H1 (cell line): ENCODE measurements at regions not wholly inside any gene's neighbourhood (a gene's known extent, or its start where the extent isn't known, plus 50 kb on each side); places are given as distances from the start of the nearest gene placed in this dataset.

ENCODE experiments used
- CTCF ChIA-PET: fragments of 300-600 bp; sonication (Branson Sonifier 250); formaldehyde crosslinking; loops from one replicate; lab custom pipeline; 2021; ENCODE audit not compliant: partially characterized antibody; lab: Charles Lee
- POLR2A ChIA-PET: fragments of 300-600 bp; sonication (Branson Sonifier 250); formaldehyde crosslinking; loops from one replicate; lab custom pipeline; 2021; ENCODE audit warnings: inconsistent platforms; ENCODE audit not compliant: partially characterized antibody; lab: Charles Lee
- DNase-seq, 2 experiments: peaks; one replicate each; pipeline versions ENCODE4 v3.0.0 to v3.0.0-alpha.2; 2010 to 2022; ENCODE audit warnings: low spot score in 2 of 2, low read depth in 1 of 2, mixed read lengths in 1 of 2
- FAIRE-seq: peaks from 2 replicates; lab custom pipeline; 2011; peaks lifted over from hg19 to GRCh38; lab: Jason Lieb, UNC
- H2AFZ ChIP-seq: 2 replicates; pipeline ENCODE4 v1.8.1; 2012; ENCODE audit warnings: low read length, inconsistent platforms
- H2AK5ac ChIP-seq: 2 replicates; pipeline ENCODE4 v1.6.1; 2013; ENCODE audit warnings: low read depth, low read length
- H2BK120ac ChIP-seq: replicated peaks from 2 replicates; pipeline ENCODE3; 2013; ENCODE audit warnings: low read depth, low read length, inconsistent platforms
- H2BK12ac ChIP-seq: 2 replicates; pipeline ENCODE4 v1.6.1; 2013; ENCODE audit warnings: low read depth, low read length
- H2BK15ac ChIP-seq: 2 replicates; pipeline ENCODE4 v1.6.1; 2013; ENCODE audit warnings: low read length
- H2BK20ac ChIP-seq: 2 replicates; pipeline ENCODE4 v1.6.1; 2013; ENCODE audit warnings: low read length
- H2BK5ac ChIP-seq: 2 replicates; pipeline ENCODE4 v1.6.1; 2013; ENCODE audit warnings: low read depth, low read length
- H3K14ac ChIP-seq: 2 replicates; pipeline ENCODE4 v1.6.1; 2013; ENCODE audit warnings: inconsistent platforms; ENCODE audit not compliant: insufficient read length
- H3K18ac ChIP-seq: 2 replicates; pipeline ENCODE4 v1.6.1; 2013; ENCODE audit warnings: low read length; ENCODE audit errors: extremely low read depth
- H3K23ac ChIP-seq: 2 replicates; pipeline ENCODE4 v1.6.1; 2013; ENCODE audit warnings: inconsistent platforms; ENCODE audit not compliant: insufficient read length
- H3K23me2 ChIP-seq: 2 replicates; pipeline ENCODE4 v1.6.1; 2013; ENCODE audit warnings: low read depth, low read length
- H3K27ac ChIP-seq: 2 replicates; pipeline ENCODE4 v1.6.1; 2011; ENCODE audit warnings: low read depth, low read length, inconsistent platforms
- H3K27me3 ChIP-seq, 4 experiments: replicated peaks in 1 of 4; 1 replicate in 1 of 4; 2 replicates in 3 of 4; pipeline versions ENCODE4 v1.6.1 to v1.8.1; 2011 to 2013; ENCODE audit warnings: low read length in 3 of 4, mild to moderate bottlenecking in 3 of 4, inconsistent platforms in 2 of 4, mixed read lengths in 2 of 4, moderate library complexity in 1 of 4; ENCODE audit not compliant: control insufficient read depth in 3 of 4, insufficient read depth in 3 of 4; ENCODE audit errors: extremely low read depth in 1 of 4
- H3K36me3 ChIP-seq, 4 experiments: 2 replicates each; pipeline versions ENCODE4 v1.6.1 to v1.8.1; 2011 to 2013; ENCODE audit warnings: mild to moderate bottlenecking in 4 of 4, low read length in 3 of 4, moderate library complexity in 2 of 4, control low read depth in 1 of 4, inconsistent platforms in 1 of 4; ENCODE audit not compliant: insufficient read depth in 4 of 4, control insufficient read depth in 2 of 4
- H3K4ac ChIP-seq: replicated peaks from 2 replicates; pipeline ENCODE3; 2013; ENCODE audit warnings: low read length, low read depth, mixed read lengths, inconsistent platforms; ENCODE audit not compliant: insufficient read length
- H3K4me1 ChIP-seq, 4 experiments: replicated peaks in 1 of 4; 1 replicate in 1 of 4; 2 replicates in 3 of 4; pipeline versions ENCODE4 v1.6.1 to v1.8.1; 2011 to 2013; ENCODE audit warnings: low read length in 3 of 4, inconsistent platforms in 2 of 4, mixed read lengths in 1 of 4; ENCODE audit not compliant: insufficient read depth in 4 of 4, control insufficient read depth in 3 of 4
- H3K4me2 ChIP-seq, 2 experiments: 2 replicates each; pipeline versions ENCODE4 v1.6.1 to v1.8.1; 2011 to 2013; ENCODE audit warnings: low read depth in 2 of 2, low read length in 2 of 2, control low read depth in 1 of 2, inconsistent platforms in 1 of 2, mild to moderate bottlenecking in 1 of 2; ENCODE audit not compliant: insufficient read depth in 1 of 2
- H3K4me3 ChIP-seq, 4 experiments: fragments of 200-600, 300-600 bp in 1 of 4; sonication (generic), shearing (Covaris generic), sonication (Bioruptor Twin) in 1 of 4; 2 replicates each; pipeline versions ENCODE4 v1.5.1 to v1.8.1; 2011 to 2016; ENCODE audit warnings: low read length in 4 of 4, low read depth in 3 of 4, control low read depth in 2 of 4, inconsistent platforms in 2 of 4, mild to moderate bottlenecking in 2 of 4, mixed read lengths in 1 of 4, moderate library complexity in 1 of 4; ENCODE audit not compliant: insufficient read depth in 2 of 4; ENCODE audit errors: extremely low read depth in 1 of 4
- H3K56ac ChIP-seq: replicated peaks from 2 replicates; pipeline ENCODE3; 2013; ENCODE audit warnings: low read depth, mild to moderate bottlenecking, mixed read lengths, low read length, inconsistent platforms; ENCODE audit not compliant: insufficient read length
- H3K79me1 ChIP-seq: 2 replicates; pipeline ENCODE4 v1.6.1; 2013; ENCODE audit warnings: low read depth, low read length, control low read depth
- H3K79me2 ChIP-seq, 2 experiments: 2 replicates each; pipeline versions ENCODE4 v1.6.1 to v1.8.1; 2012 to 2013; ENCODE audit warnings: low read length in 2 of 2, mild to moderate bottlenecking in 2 of 2, inconsistent platforms in 1 of 2; ENCODE audit not compliant: insufficient read depth in 2 of 2, control insufficient read depth in 1 of 2
- H3K9ac ChIP-seq, 4 experiments: replicated peaks in 1 of 4; 1 replicate in 1 of 4; 2 replicates in 3 of 4; pipeline versions ENCODE4 v1.6.1 to v1.8.1; 2011 to 2013; ENCODE audit warnings: low read depth in 3 of 4, low read length in 3 of 4, control low read depth in 2 of 4, mild to moderate bottlenecking in 2 of 4, moderate library complexity in 2 of 4, inconsistent platforms in 1 of 4; ENCODE audit errors: extremely low read depth in 1 of 4
- H3K9me3 ChIP-seq, 2 experiments: 2 replicates each; pipeline versions ENCODE4 v1.6.1 to v1.8.1; 2012 to 2013; ENCODE audit warnings: mild to moderate bottlenecking in 2 of 2, moderate library complexity in 2 of 2, control low read depth in 1 of 2, inconsistent platforms in 1 of 2, low read depth in 1 of 2, low read length in 1 of 2, mixed read lengths in 1 of 2; ENCODE audit not compliant: insufficient read depth in 2 of 2
- H4K20me1 ChIP-seq, 2 experiments: replicated peaks in 1 of 2; 2 replicates each; pipeline versions ENCODE3 to v1.8.1; 2011 to 2013; ENCODE audit warnings: inconsistent platforms in 2 of 2, low read length in 2 of 2, mild to moderate bottlenecking in 1 of 2; ENCODE audit not compliant: insufficient read depth in 2 of 2, control insufficient read depth in 1 of 2
- H4K5ac ChIP-seq: 2 replicates; pipeline ENCODE4 v1.6.1; 2013; ENCODE audit warnings: low read length, low read depth, mixed read lengths, inconsistent platforms; ENCODE audit not compliant: insufficient read length
- H4K8ac ChIP-seq: 2 replicates; pipeline ENCODE4 v1.8.0; 2013; ENCODE audit warnings: mild to moderate bottlenecking, moderate library complexity, low read length, inconsistent platforms; ENCODE audit not compliant: insufficient read depth; ENCODE audit errors: extremely low read depth
- H4K91ac ChIP-seq: replicated peaks from 2 replicates; pipeline ENCODE3; 2013; ENCODE audit warnings: low read length, mixed read lengths, inconsistent platforms; ENCODE audit not compliant: insufficient read length
- BACH1 ChIP-seq: IDR thresholded peaks from 2 replicates; pipeline ENCODE4 v1.6.1; 2012; ENCODE audit warnings: low read length, improper control_type of control experiment
- CBX5 ChIP-seq: fragments of 300-800, 300-1000 bp; sonication (generic); IDR thresholded peaks from 2 replicates; pipeline ENCODE4 v1.7.1; 2016; ENCODE audit warnings: antibody characterized with exemption, low read length, low read depth
- CREB1 ChIP-seq: IDR thresholded peaks from 2 replicates; pipeline ENCODE4 v1.6.1; 2012; ENCODE audit warnings: inconsistent platforms
- EZH2 ChIP-seq: fragments of 200-600 bp; sonication (generic); IDR thresholded peaks from 2 replicates; pipeline ENCODE4 v1.7.1; 2012; ENCODE audit warnings: low read depth, mild to moderate bottlenecking, moderate library complexity, low read length, inconsistent platforms; ENCODE audit not compliant: severe bottlenecking
- NANOG ChIP-seq: IDR thresholded peaks from 2 replicates; pipeline ENCODE4 v1.6.1; 2011; ENCODE audit warnings: low read length, low read depth, mild to moderate bottlenecking, inconsistent platforms; ENCODE audit not compliant: insufficient read depth, poor library complexity, severe bottlenecking
- RFX5 ChIP-seq: IDR thresholded peaks from 2 replicates; pipeline ENCODE4 v1.6.1; 2011; ENCODE audit warnings: low read depth, low read length, improper control_type of control experiment, borderline replicate concordance
- TCF12 ChIP-seq: IDR thresholded peaks from 2 replicates; pipeline ENCODE4 v1.6.1; 2011; ENCODE audit warnings: low read depth, mild to moderate bottlenecking, low read length
- WGBS, 2 experiments: shearing (Covaris generic) in 1 of 2; methylation state at CpG; one replicate each; pipeline versions ENCODE4 v1.1.6 to v1.1.7; 2013 to 2015; ENCODE audit warnings: low lambda C conversion rate in 2 of 2, mixed read lengths in 2 of 2, inconsistent platforms in 1 of 2, low coverage in 1 of 2, missing lambda C conversion rate in 1 of 2; ENCODE audit not compliant: insufficient replicate concordance in 2 of 2, insufficient coverage in 1 of 2, insufficient read length in 1 of 2; ENCODE audit errors: extremely low coverage in 1 of 2, missing lambda C conversion rate in 1 of 2; 5-methylcytosine and 5-hydroxymethylcytosine counted together

DNA sequence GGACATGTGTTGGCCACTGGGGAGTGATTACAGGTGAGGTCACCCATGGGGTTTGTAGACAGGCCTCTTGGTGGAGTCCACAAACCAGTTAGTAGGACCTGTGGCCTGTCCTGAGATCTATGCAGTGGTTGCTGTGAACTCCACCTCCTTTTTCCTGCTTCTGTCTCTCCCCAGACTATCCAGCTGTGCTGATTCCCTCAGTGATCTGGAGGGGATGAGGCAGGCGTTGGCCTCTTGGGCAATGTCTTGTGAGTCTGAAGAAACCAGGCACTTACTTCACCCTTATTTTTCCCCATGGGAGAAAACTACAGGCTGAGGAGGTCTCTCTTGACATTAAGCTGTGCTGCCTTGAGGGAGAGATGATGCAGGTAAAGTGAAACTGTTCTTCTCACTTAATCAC, 257.2 kb upstream of the PRICKLE1 start:
- Histone ChIP-seq H3K23ac (no peak overlapping the region), H3K79me1 (no peaks in the 10 kb centered on the region), H2BK15ac (no peak overlapping the region), H2BK5ac (no peak overlapping the region), H3K14ac (no peak overlapping the region), H4K20me1 (no peaks in the 10 kb centered on the region), H3K27ac (no peak overlapping the region), H3K4ac (no peak overlapping the region), H4K8ac (no peak overlapping the region), H3K4me2 (no peak overlapping the region), H3K4me3 (no peak overlapping the region), H3K18ac (no peak overlapping the region), H2BK120ac (no peak overlapping the region), H3K4me1 (no peaks in the 10 kb centered on the region), H2BK12ac (no peak overlapping the region), H2BK20ac (no peak overlapping the region), H3K23me2 (no peaks in the 10 kb centered on the region), H3K56ac (no peak overlapping the region), H3K9ac (no peak overlapping the region), H3K79me2 (no peaks in the 10 kb centered on the region), H2AFZ (no peak overlapping the region; the same call in 1 of the 2 replicates), H4K5ac (no peak overlapping the region), H3K27me3 (no peaks in the 10 kb centered on the region), H3K9me3 (no peaks in the 10 kb centered on the region), H4K91ac (no peak overlapping the region), H2AK5ac (no peak overlapping the region), H3K36me3 (no peaks in the 10 kb centered on the region)
- CTCF ChIA-PET: no interaction called here
- POLR2A ChIA-PET: no interaction called here
- no peak for TF ChIP-seq TCF12
- no peak for TF ChIP-seq CREB1
- no peak for TF ChIP-seq BACH1
- no peak for TF ChIP-seq CBX5
- TF ChIP-seq RFX5: no peak
- TF ChIP-seq NANOG: no peak
- TF ChIP-seq EZH2: no peak
- no peak for DNase-seq
- FAIRE-seq: no peak
- 86% methylated on average over 1 of the region's 1 CpG; no CpG with 5 or more reads in 1 of the 2 experiments for WGBS, 2 experiments
